ENCODE measurements at regions not wholly inside any gene's neighbourhood (a gene's known extent, or its start where the extent isn't known, plus 50 kb on each side); places are given as distances from the start of the nearest gene placed in this dataset.
"Not testable (repeated sequence)": the region's sequence is repeated elsewhere in the genome, so short reads cannot be mapped to it uniquely, and the experiment has no call there.

GRCh38 chr11:79626135-79627075 is 185.6 kb upstream of the TENM4 start:
- 43 to 67% methylated on average over 2 to 3 of the region's 4 CpGs for WGBS, 2 experiments (ENCODE audit: insufficient coverage in 2 of 2)
- no peak overlapping the region for H3K4me3 ChIP-seq (ENCODE audit: extremely low read depth, insufficient read depth, low read length, poor library complexity, severe bottlenecking)
- no peaks in the 10 kb centered on the region for H3K4me1 ChIP-seq (ENCODE audit: control insufficient read depth, insufficient read depth, low read length, poor library complexity, severe bottlenecking)
- H3K9me3 ChIP-seq (ENCODE audit: control insufficient read depth, low read length) = no peaks in the 10 kb centered on the region
- no peaks in the 10 kb centered on the region for H3K36me3 ChIP-seq (ENCODE audit: control insufficient read depth, insufficient read depth, low read length)
- no peak overlapping the region for H3K27ac ChIP-seq (ENCODE audit: low read depth, low read length, severe bottlenecking)

- 80 to 100% methylated on average over 1 of the region's 2 CpGs for WGBS, 2 experiments (ENCODE audit: insufficient coverage in 2 of 2)
- H3K9me3 ChIP-seq (ENCODE audit: control insufficient read depth, low read length) = no peaks in the 10 kb centered on the region
- peaks cover 3% of the 10 kb centered on the region for H3K4me1 ChIP-seq (ENCODE audit: control insufficient read depth, insufficient read depth, low read length, poor library complexity, severe bottlenecking)
- H3K36me3 ChIP-seq (ENCODE audit: control insufficient read depth, insufficient read depth, low read length) = no peaks in the 10 kb centered on the region
- no peak overlapping the region for H3K27ac ChIP-seq (ENCODE audit: low read depth, low read length, severe bottlenecking)
- no peak overlapping the region for H3K4me3 ChIP-seq (ENCODE audit: extremely low read depth, insufficient read depth, low read length, poor library complexity, severe bottlenecking)
Measured at GRCh38 chr11:79623375-79623774, 182.5 kb upstream of the TENM4 start.

- no peaks in the 10 kb centered on the region for H3K36me3 ChIP-seq (ENCODE audit: control insufficient read depth, insufficient read depth, low read length)
- H3K4me3 ChIP-seq (ENCODE audit: extremely low read depth, insufficient read depth, low read length, poor library complexity, severe bottlenecking) = no peak overlapping the region
- WGBS, 2 experiments (ENCODE audit: insufficient coverage in 2 of 2) = 69% methylated on average over 2 to 3 of the region's 3 CpGs
- H3K27ac ChIP-seq (ENCODE audit: low read depth, low read length, severe bottlenecking) = peak overlapping the region; percentile 70
- no peaks in the 10 kb centered on the region for H3K9me3 ChIP-seq (ENCODE audit: control insufficient read depth, low read length)
- peaks cover 20% of the 10 kb centered on the region for H3K4me1 ChIP-seq (ENCODE audit: control insufficient read depth, insufficient read depth, low read length, poor library complexity, severe bottlenecking)
Measured at GRCh38 chr11:79617561-79617960, 176.7 kb upstream of the TENM4 start.

- no peaks in the 10 kb centered on the region for H3K36me3 ChIP-seq (ENCODE audit: control insufficient read depth, insufficient read depth, low read length)
- H3K4me1 ChIP-seq (ENCODE audit: control insufficient read depth, insufficient read depth, low read length, poor library complexity, severe bottlenecking) = peaks cover 20% of the 10 kb centered on the region
- peak overlapping the region; percentile 46 for H3K27ac ChIP-seq (ENCODE audit: low read depth, low read length, severe bottlenecking)
- no peak overlapping the region for H3K4me3 ChIP-seq (ENCODE audit: extremely low read depth, insufficient read depth, low read length, poor library complexity, severe bottlenecking)
- no peaks in the 10 kb centered on the region for H3K9me3 ChIP-seq (ENCODE audit: control insufficient read depth, low read length)
- 100% methylated on average over 1 of the region's 3 CpGs; no CpG with 5 or more reads in 1 of the 2 experiments for WGBS, 2 experiments (ENCODE audit: insufficient coverage in 2 of 2)
Measured at GRCh38 chr11:79616392-79616851, 175.6 kb upstream of the TENM4 start.

- Histone ChIP-seq H3K9me3 (ENCODE audit: control insufficient read depth, low read length) (no peaks in the 10 kb centered on the region), H3K4me3 (ENCODE audit: extremely low read depth, insufficient read depth, low read length, poor library complexity, severe bottlenecking) (no peak overlapping the region), H3K27ac (ENCODE audit: low read depth, low read length, severe bottlenecking) (no peak overlapping the region), H3K36me3 (ENCODE audit: control insufficient read depth, insufficient read depth, low read length) (no peaks in the 10 kb centered on the region), H3K4me1 (ENCODE audit: control insufficient read depth, insufficient read depth, low read length, poor library complexity, severe bottlenecking) (peaks cover 20% of the 10 kb centered on the region)
- 76 to 88% methylated on average over 1 to 2 of the region's 5 CpGs for WGBS, 2 experiments (ENCODE audit: insufficient coverage in 2 of 2)
Measured at GRCh38 chr11:79615425-79615824, 174.6 kb upstream of the TENM4 start.

- H3K36me3 ChIP-seq (ENCODE audit: control insufficient read depth, insufficient read depth, low read length) = no peaks in the 10 kb centered on the region
- WGBS, 2 experiments (ENCODE audit: insufficient coverage in 2 of 2) = 81 to 89% methylated on average over 7 of the region's 7 CpGs
- H3K4me3 ChIP-seq (ENCODE audit: extremely low read depth, insufficient read depth, low read length, poor library complexity, severe bottlenecking) = no peak overlapping the region
Measured at GRCh38 chr11:79610678-79611077, 169.8 kb upstream of the TENM4 start.

GRCh38 chr11:79610139-79610538 is 169.3 kb upstream of the TENM4 start:
- Histone ChIP-seq H3K9me3 (ENCODE audit: control insufficient read depth, low read length) (no peaks in the 10 kb centered on the region), H3K4me3 (ENCODE audit: extremely low read depth, insufficient read depth, low read length, poor library complexity, severe bottlenecking) (no peak overlapping the region), H3K4me1 (ENCODE audit: control insufficient read depth, insufficient read depth, low read length, poor library complexity, severe bottlenecking) (no peaks in the 10 kb centered on the region), H3K27ac (ENCODE audit: low read depth, low read length, severe bottlenecking) (no peak overlapping the region), H3K36me3 (ENCODE audit: control insufficient read depth, insufficient read depth, low read length) (no peaks in the 10 kb centered on the region)
- WGBS, 2 experiments (ENCODE audit: insufficient coverage in 2 of 2) = no CpG with 5 or more reads among the region's 1 CpG

More at GRCh38 chr11:79610678-79611077, 169.8 kb upstream of the TENM4 start:
- Histone ChIP-seq H3K9me3 (ENCODE audit: control insufficient read depth, low read length) (no peaks in the 10 kb centered on the region), H3K4me1 (ENCODE audit: control insufficient read depth, insufficient read depth, low read length, poor library complexity, severe bottlenecking) (no peaks in the 10 kb centered on the region), H3K27ac (ENCODE audit: low read depth, low read length, severe bottlenecking) (no peak overlapping the region)

- Histone ChIP-seq H3K9me3 (ENCODE audit: control insufficient read depth, low read length) (no peaks in the 10 kb centered on the region), H3K36me3 (ENCODE audit: control insufficient read depth, insufficient read depth, low read length) (no peaks in the 10 kb centered on the region), H3K4me3 (ENCODE audit: extremely low read depth, insufficient read depth, low read length, poor library complexity, severe bottlenecking) (no peak overlapping the region), H3K27ac (ENCODE audit: low read depth, low read length, severe bottlenecking) (no peak overlapping the region), H3K4me1 (ENCODE audit: control insufficient read depth, insufficient read depth, low read length, poor library complexity, severe bottlenecking) (no peaks in the 10 kb centered on the region)
- WGBS, 2 experiments (ENCODE audit: insufficient coverage in 2 of 2) = 75 to 81% methylated on average over 2 of the region's 2 CpGs
Measured at GRCh38 chr11:79609511-79609910, 168.7 kb upstream of the TENM4 start.

GRCh38 chr11:79606461-79606860 is 165.6 kb upstream of the TENM4 start:
- H3K9me3 ChIP-seq (ENCODE audit: control insufficient read depth, low read length); H3K4me3 ChIP-seq (ENCODE audit: extremely low read depth, insufficient read depth, low read length, poor library complexity, severe bottlenecking); H3K4me1 ChIP-seq (ENCODE audit: control insufficient read depth, insufficient read depth, low read length, poor library complexity, severe bottlenecking); H3K27ac ChIP-seq (ENCODE audit: low read depth, low read length, severe bottlenecking); H3K36me3 ChIP-seq (ENCODE audit: control insufficient read depth, insufficient read depth, low read length): not testable (repeated sequence)
- no CpG with 5 or more reads among the region's 3 CpGs for WGBS, 2 experiments (ENCODE audit: insufficient coverage in 2 of 2)

- 70 to 77% methylated on average over 9 to 11 of the region's 12 CpGs for WGBS, 2 experiments (ENCODE audit: insufficient coverage in 2 of 2)
- no peak overlapping the region for H3K4me3 ChIP-seq (ENCODE audit: extremely low read depth, insufficient read depth, low read length, poor library complexity, severe bottlenecking)
- H3K27ac ChIP-seq (ENCODE audit: low read depth, low read length, severe bottlenecking) = no peak overlapping the region
- H3K4me1 ChIP-seq (ENCODE audit: control insufficient read depth, insufficient read depth, low read length, poor library complexity, severe bottlenecking) = no peaks in the 10 kb centered on the region
- H3K36me3 ChIP-seq (ENCODE audit: control insufficient read depth, insufficient read depth, low read length) = no peaks in the 10 kb centered on the region
- no peaks in the 10 kb centered on the region for H3K9me3 ChIP-seq (ENCODE audit: control insufficient read depth, low read length)
Measured at GRCh38 chr11:79600711-79601110, 159.9 kb upstream of the TENM4 start.

GRCh38 chr11:79594834-79595233 is 154.0 kb upstream of the TENM4 start:
- Histone ChIP-seq H3K36me3 (ENCODE audit: control insufficient read depth, insufficient read depth, low read length) (no peaks in the 10 kb centered on the region), H3K9me3 (ENCODE audit: control insufficient read depth, low read length) (no peaks in the 10 kb centered on the region), H3K27ac (ENCODE audit: low read depth, low read length, severe bottlenecking) (no peak overlapping the region), H3K4me3 (ENCODE audit: extremely low read depth, insufficient read depth, low read length, poor library complexity, severe bottlenecking) (no peak overlapping the region), H3K4me1 (ENCODE audit: control insufficient read depth, insufficient read depth, low read length, poor library complexity, severe bottlenecking) (no peaks in the 10 kb centered on the region)
- 68 to 88% methylated on average over 4 of the region's 4 CpGs for WGBS, 2 experiments (ENCODE audit: insufficient coverage in 2 of 2)

Data from mesodermal cell (in vitro differentiated cells).